ENCODE measurements at regions not wholly inside any gene's neighbourhood (a gene's known extent, or its start where the extent isn't known, plus 50 kb on each side); places are given as distances from the start of the nearest gene placed in this dataset.

DNA sequence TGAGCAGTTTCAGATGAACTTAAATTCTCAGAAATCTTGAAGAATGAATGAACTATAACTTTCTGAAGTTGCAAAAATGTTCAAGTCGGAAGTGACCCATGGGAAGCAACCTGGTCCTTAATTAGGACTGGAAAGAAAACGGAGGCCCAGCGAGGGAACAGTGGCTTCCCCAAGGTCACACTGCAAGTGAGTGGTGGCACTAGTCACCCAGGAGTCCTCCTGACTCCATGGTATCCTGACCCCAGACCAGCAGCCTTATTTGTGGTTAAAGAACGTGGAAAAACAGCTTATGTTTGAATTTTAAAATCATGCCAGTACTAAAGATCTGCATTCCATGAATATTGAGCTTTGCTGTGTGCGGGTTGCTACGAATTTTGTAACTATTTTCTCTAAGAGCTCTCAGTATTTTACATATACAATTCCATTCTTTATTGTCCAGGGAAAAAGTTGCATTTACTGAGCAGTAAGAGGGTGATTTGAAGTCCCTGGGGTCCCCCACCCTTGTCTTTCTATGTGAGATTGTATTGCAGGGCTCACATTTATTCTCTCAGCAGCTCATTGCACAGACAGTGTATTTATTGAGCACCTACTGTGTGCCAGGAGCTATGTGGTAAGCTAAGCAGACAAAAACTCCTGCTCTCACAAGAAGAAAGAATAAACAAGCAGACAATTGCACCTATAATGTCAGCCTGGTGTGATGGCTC, 61.6 kb upstream of the ATP5PO start:
- no peaks in the 10 kb centered on the region for H3K9me2 ChIP-seq (replicated peaks; ENCODE audit: insufficient read depth)
- H3K4me3 ChIP-seq = no peak overlapping the region
- 90% methylated on average over 6 of the region's 6 CpGs for WGBS (ENCODE audit: low lambda C conversion rate, missing lambda C conversion rate)
- peaks cover 15% of the 10 kb centered on the region for H3K4me1 ChIP-seq (ENCODE audit: insufficient read depth)
- H3K9me3 ChIP-seq (ENCODE audit: low read depth) = no peaks in the 10 kb centered on the region
- no peaks in the 10 kb centered on the region for H4K20me1 ChIP-seq (ENCODE audit: insufficient read depth, poor library complexity, severe bottlenecking)
- no peaks in the 10 kb centered on the region for H3K36me3 ChIP-seq (replicated peaks; ENCODE audit: insufficient read depth, low read depth)
- TF ChIP-seq EZH2phosphoT487 (IDR thresholded peaks at IDR 0.05; ENCODE audit: low read depth, severe bottlenecking, unreplicated experiment) (no peak), EZH2 (IDR thresholded peaks at IDR 0.05; ENCODE audit: borderline replicate concordance) (no peak), CTCF (IDR thresholded peaks at IDR 0.05; ENCODE audit: poor library complexity) (no peak)
- no peaks in the 10 kb centered on the region for H3K27me3 ChIP-seq
- DNase-seq (ENCODE audit: low spot score) = no peak
- no peaks in the 10 kb centered on the region for H3K79me2 ChIP-seq
- H3K27ac ChIP-seq = peak overlapping the region; percentile 90
- no peak overlapping the region for H3K4me2 ChIP-seq
- no peak overlapping the region for H2AFZ ChIP-seq

DNA sequence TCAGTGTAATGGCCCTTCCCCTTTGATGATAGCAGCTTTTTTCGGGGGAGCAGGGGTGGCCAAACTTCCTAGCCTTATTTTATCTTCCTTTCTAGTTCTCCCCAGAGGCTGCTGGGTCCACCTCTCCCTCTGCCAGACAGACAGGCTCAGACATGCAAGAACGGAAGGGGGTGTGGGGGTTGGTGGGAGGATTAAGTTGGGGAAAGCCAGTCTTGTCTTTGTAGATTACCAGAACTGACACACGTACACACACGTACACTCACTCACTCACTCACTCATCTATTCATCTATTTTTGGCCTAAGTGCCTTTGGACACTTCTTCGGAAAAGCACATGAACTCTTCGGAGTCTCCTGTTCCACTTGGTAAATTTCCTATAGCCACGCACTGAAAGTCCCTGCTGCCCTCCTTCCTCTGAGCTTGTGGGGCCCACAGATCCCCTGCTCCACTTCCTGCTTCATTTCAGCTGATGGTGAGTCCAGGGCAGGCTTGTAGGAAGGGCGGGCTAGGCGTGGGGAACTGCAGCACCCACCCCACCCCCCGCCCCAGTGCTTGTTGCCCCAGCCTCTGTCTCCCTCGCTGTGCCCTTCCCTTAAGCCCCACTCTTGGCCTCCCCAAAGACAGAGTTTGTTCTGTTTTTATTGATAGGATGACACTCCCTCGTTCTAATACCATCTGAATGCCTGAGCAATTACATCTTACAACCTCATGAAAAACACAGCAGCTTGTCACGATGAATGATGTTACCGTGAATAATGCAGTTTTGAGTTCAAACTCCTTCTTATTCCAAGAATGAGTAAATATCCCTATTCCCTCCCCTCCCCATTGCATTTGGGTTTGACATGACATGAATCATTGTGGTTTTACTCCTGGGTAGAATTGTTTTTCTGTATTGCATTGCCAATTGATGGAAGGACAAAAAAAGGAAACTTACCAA, 60.7 kb upstream of the ATP5PO start:
- Histone ChIP-seq H3K79me2 (no peaks in the 10 kb centered on the region), H2AFZ (peak overlapping the region; percentile 10)
- peak; percentile 68 for DNase-seq (ENCODE audit: low spot score)

DNA sequence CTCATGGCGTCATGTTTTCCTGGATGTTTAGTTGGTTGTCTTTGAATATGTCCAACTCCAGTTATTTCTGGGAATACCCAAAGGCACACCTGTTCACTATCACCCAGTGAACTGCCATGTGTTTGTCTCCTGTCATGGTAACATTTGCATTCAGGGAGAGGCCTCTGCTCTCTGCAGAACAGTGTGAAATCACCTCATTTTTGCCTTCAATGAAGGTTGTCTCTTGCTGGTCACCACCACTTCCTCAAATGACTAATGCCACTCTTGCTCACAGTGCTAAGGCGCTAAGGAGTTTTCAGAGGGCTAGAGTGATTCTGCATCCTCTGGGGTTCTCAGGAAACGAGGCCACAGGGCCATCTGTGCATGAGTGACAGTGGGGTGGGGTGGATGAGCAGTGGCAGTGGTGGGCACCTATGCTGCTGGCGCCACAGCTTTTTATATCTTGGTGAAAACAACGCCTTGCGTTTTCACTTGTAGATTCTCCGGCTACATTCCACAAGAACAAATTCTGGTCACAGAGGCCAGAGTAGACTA, 60.0 kb upstream of the ATP5PO start:
- H3K4me2 ChIP-seq = peak overlapping the region; percentile 28

More for the DNA sequence above, 60.7 kb upstream of the ATP5PO start:
- no peaks in the 10 kb centered on the region for H3K9me2 ChIP-seq (replicated peaks; ENCODE audit: insufficient read depth)
- no peak for TF ChIP-seq EZH2phosphoT487 (IDR thresholded peaks at IDR 0.05; ENCODE audit: low read depth, severe bottlenecking, unreplicated experiment)
- TF ChIP-seq CTCF (IDR thresholded peaks at IDR 0.05; ENCODE audit: poor library complexity) = no peak
- no peak for TF ChIP-seq EZH2 (IDR thresholded peaks at IDR 0.05; ENCODE audit: borderline replicate concordance)
- H3K27me3 ChIP-seq = no peaks in the 10 kb centered on the region
- WGBS (ENCODE audit: low lambda C conversion rate, missing lambda C conversion rate) = 44% methylated on average over 14 of the region's 14 CpGs
- H3K4me3 ChIP-seq = no peak overlapping the region
- H3K36me3 ChIP-seq (replicated peaks; ENCODE audit: insufficient read depth, low read depth) = no peaks in the 10 kb centered on the region
- no peaks in the 10 kb centered on the region for H3K9me3 ChIP-seq (ENCODE audit: low read depth)
- H3K27ac ChIP-seq = peak overlapping the region; percentile 90
- no peaks in the 10 kb centered on the region for H4K20me1 ChIP-seq (ENCODE audit: insufficient read depth, poor library complexity, severe bottlenecking)
- peaks cover 20% of the 10 kb centered on the region for H3K4me1 ChIP-seq (ENCODE audit: insufficient read depth)
- H3K4me2 ChIP-seq = peak overlapping the region; percentile 55

More for the DNA sequence above, 60.0 kb upstream of the ATP5PO start:
- H3K4me1 ChIP-seq (ENCODE audit: insufficient read depth) = peaks cover 24% of the 10 kb centered on the region
- peak overlapping the region; percentile 10 for H2AFZ ChIP-seq
- no peak overlapping the region for H3K4me3 ChIP-seq
- WGBS (ENCODE audit: low lambda C conversion rate, missing lambda C conversion rate) = 78% methylated on average over 7 of the region's 7 CpGs
- H3K9me3 ChIP-seq (ENCODE audit: low read depth) = no peaks in the 10 kb centered on the region
- TF ChIP-seq EZH2 (IDR thresholded peaks at IDR 0.05; ENCODE audit: borderline replicate concordance) = no peak
- TF ChIP-seq EZH2phosphoT487 (IDR thresholded peaks at IDR 0.05; ENCODE audit: low read depth, severe bottlenecking, unreplicated experiment) = no peak
- no peak for TF ChIP-seq CTCF (IDR thresholded peaks at IDR 0.05; ENCODE audit: poor library complexity)
- H3K36me3 ChIP-seq (replicated peaks; ENCODE audit: insufficient read depth, low read depth) = no peaks in the 10 kb centered on the region
- H3K27me3 ChIP-seq = no peaks in the 10 kb centered on the region
- no peaks in the 10 kb centered on the region for H3K79me2 ChIP-seq
- H3K27ac ChIP-seq = peak overlapping the region; percentile 90
- H4K20me1 ChIP-seq (ENCODE audit: insufficient read depth, poor library complexity, severe bottlenecking) = no peaks in the 10 kb centered on the region
- H3K9me2 ChIP-seq (replicated peaks; ENCODE audit: insufficient read depth) = no peaks in the 10 kb centered on the region
- DNase-seq (ENCODE audit: low spot score) = peak; percentile 24
